Prostate gland (tissue), 2 donors: ENCODE measurements at regions not wholly inside any gene's neighbourhood (a gene's known extent, or its start where the extent isn't known, plus 50 kb on each side); places are given as distances from the start of the nearest gene placed in this dataset.

Source experiments
- DNase-seq: peaks from one replicate; pipeline ENCODE4 v3.0.0-alpha.2; 2019; ENCODE audit warnings: low spot score
- H3K27ac ChIP-seq, 2 donors: fragments of 200-600 bp; sonication (generic); 2 replicates each; pipeline ENCODE4 v1.5.1; 2017 to 2019
- H3K27me3 ChIP-seq: fragments of 200-600 bp; sonication (generic); replicated peaks from 2 replicates; pipeline ENCODE4 v1.5.1; 2019; ENCODE audit not compliant: insufficient read depth
- H3K36me3 ChIP-seq, 2 donors: fragments of 200-600 bp; sonication (generic); 1 replicate in 1 of 2; 2 replicates in 1 of 2; pipeline versions ENCODE4 v1.5.1 to v1.8.1; 2017 to 2019
- H3K4me1 ChIP-seq: fragments of 200-600 bp; sonication (generic); replicated peaks from 2 replicates; pipeline ENCODE4 v1.5.1; 2019
- H3K4me3 ChIP-seq, 2 donors: fragments of 200-600 bp; sonication (generic); 2 replicates each; pipeline ENCODE4 v1.5.1; 2017 to 2019
- H3K9me3 ChIP-seq: fragments of 200-600 bp; sonication (generic); 2 replicates; pipeline ENCODE4 v1.5.1; 2017
- POLR2A ChIP-seq: fragments of 450-650 bp; IDR thresholded peaks from one replicate; pipeline ENCODE4 v1.6.1; 2016; ENCODE audit warnings: antibody characterized with exemption, mild to moderate bottlenecking
- POLR2AphosphoS5 ChIP-seq: sonication (generic); formaldehyde crosslinking; IDR thresholded peaks from one replicate; pipeline ENCODE4 v1.6.1; 2017; ENCODE audit warnings: antibody characterized with exemption
- WGBS: methylation state at CpG from one replicate; pipeline ENCODE4 v1.1.5; 2018; 5-methylcytosine and 5-hydroxymethylcytosine counted together
- intact Hi-C: fragments of 100-400 bp; cut with DNase I; formaldehyde crosslinking; loops from one replicate; pipeline ENCODE4 v1.14.2; 2022
- TF ChIP-seq, protein P1 (sequence below), 4 experiments: fragments of 200-600 bp in 2 of 4; fragments of 450-650 bp in 2 of 4; sonication (generic) in 2 of 4; IDR thresholded peaks; 1 replicate in 3 of 4; 2 replicates in 1 of 4; pipeline ENCODE4 v1.5.1; 2016 to 2019; ENCODE audit warnings: antibody characterized with exemption in 4 of 4, mild to moderate bottlenecking in 2 of 4, moderate library complexity in 2 of 4

DNA sequence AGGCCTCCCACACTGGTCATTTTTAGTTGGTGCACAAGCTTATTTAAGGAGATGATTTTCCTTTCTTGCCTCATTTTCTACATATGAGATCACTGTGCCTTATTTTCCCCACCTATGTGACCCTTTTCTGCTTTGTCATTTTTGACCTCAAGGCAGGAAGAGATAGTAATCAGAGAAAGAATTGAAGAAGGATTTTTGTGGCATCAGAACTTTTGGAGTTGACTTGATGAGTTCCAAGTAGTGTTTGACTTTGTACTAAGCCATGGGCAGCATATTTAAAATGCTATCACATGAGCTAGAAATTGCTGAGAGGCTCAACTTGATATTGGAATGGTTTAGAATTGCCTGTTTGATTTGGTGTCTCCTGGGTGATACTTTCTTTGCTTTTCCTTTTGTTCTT, 440.8 kb downstream of the AEBP2 start:
- no peak for DNase-seq
- no peak overlapping the region for H3K4me3 ChIP-seq
- no peaks in the 10 kb centered on the region for H3K27me3 ChIP-seq
- H3K27ac ChIP-seq, result no peak overlapping the region
- TF ChIP-seq POLR2A (no peak), POLR2AphosphoS5 (no peak)
- TF ChIP-seq, protein P1, sequence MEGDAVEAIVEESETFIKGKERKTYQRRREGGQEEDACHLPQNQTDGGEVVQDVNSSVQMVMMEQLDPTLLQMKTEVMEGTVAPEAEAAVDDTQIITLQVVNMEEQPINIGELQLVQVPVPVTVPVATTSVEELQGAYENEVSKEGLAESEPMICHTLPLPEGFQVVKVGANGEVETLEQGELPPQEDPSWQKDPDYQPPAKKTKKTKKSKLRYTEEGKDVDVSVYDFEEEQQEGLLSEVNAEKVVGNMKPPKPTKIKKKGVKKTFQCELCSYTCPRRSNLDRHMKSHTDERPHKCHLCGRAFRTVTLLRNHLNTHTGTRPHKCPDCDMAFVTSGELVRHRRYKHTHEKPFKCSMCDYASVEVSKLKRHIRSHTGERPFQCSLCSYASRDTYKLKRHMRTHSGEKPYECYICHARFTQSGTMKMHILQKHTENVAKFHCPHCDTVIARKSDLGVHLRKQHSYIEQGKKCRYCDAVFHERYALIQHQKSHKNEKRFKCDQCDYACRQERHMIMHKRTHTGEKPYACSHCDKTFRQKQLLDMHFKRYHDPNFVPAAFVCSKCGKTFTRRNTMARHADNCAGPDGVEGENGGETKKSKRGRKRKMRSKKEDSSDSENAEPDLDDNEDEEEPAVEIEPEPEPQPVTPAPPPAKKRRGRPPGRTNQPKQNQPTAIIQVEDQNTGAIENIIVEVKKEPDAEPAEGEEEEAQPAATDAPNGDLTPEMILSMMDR (IDR thresholded peaks at IDR 0.05), result no peak
- intact Hi-C loops, result no loop called here
- H3K4me1 ChIP-seq, result peaks cover 3% of the 10 kb centered on the region
- no peaks in the 10 kb centered on the region for H3K9me3 ChIP-seq
- no peaks in the 10 kb centered on the region for H3K36me3 ChIP-seq

GRCh38 chr12:19880721-19881120, 441.4 kb downstream of the AEBP2 start:
- no peak for TF ChIP-seq POLR2AphosphoS5
- TF ChIP-seq POLR2A, result no peak
- TF ChIP-seq, protein P1 (IDR thresholded peaks at IDR 0.05), result no peak
- no peak for DNase-seq
- Histone ChIP-seq H3K27ac (no peak overlapping the region), H3K4me3 (no peak overlapping the region), H3K36me3 (no peaks in the 10 kb centered on the region), H3K27me3 (no peaks in the 10 kb centered on the region), H3K4me1 (peaks cover 3% of the 10 kb centered on the region), H3K9me3 (no peaks in the 10 kb centered on the region)
- intact Hi-C loops, result no loop called here

DNA sequence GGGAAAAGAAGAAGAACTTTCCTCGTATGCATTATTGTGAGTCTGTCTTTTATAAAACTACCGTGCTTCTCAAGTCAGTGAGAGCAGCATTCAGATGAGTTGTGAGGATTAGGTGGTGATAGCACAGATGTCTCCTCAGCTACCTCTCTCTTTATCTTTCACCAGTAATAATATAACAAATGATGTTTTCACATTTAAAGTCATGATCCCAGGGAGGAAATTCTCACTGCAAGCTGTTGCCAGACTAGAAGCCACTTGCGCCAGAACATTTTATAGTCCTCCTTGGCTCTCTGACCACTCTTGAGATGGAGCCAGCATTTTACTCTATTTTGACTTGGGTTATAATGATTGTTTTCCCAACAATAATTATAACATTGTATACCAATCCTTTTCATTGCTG, 443.1 kb downstream of the AEBP2 start:
- intact Hi-C loops, result no loop called here
- no peak for TF ChIP-seq POLR2AphosphoS5
- TF ChIP-seq, protein P1 (IDR thresholded peaks at IDR 0.05), result no peak
- Histone ChIP-seq H3K9me3 (no peaks in the 10 kb centered on the region), H3K27ac (no peak overlapping the region), H3K36me3 (no peaks in the 10 kb centered on the region), H3K4me1 (peaks cover 3% of the 10 kb centered on the region), H3K27me3 (no peaks in the 10 kb centered on the region), H3K4me3 (no peak overlapping the region)
- DNase-seq, result no peak
- 30% methylated on average over 3 of the region's 3 CpGs for WGBS

DNA sequence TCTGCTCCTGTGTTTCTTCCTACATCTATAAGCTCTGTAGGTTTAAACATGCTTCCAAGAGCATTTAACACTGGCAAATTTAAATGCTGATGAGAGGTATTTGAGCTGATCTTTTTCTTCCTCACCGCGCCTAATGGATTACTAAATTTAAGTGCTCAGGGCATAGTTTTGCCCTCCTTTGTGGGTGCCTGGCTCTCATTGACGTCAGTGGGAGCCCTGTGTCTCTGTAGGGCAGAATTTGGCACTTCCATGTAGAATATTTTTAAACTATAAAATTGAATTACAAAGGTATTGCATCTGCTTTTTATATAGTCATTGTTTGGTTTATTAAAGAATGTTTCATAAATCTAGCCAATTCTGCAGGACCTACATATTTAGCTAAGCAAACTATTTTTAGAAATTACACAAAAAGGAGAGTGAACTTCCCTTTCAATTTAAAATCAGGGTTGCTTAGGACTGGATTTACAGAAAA, 444.8 kb downstream of the AEBP2 start:
- TF ChIP-seq POLR2AphosphoS5, result no peak
- TF ChIP-seq POLR2A, result no peak
- TF ChIP-seq, protein P1 (IDR thresholded peaks at IDR 0.05), result no peak
- H3K4me1 ChIP-seq, result peaks cover 3% of the 10 kb centered on the region
- H3K4me3 ChIP-seq, result no peak overlapping the region
- H3K9me3 ChIP-seq, result no peaks in the 10 kb centered on the region
- no peak for DNase-seq
- H3K36me3 ChIP-seq, result no peaks in the 10 kb centered on the region
- no peaks in the 10 kb centered on the region for H3K27me3 ChIP-seq
- 62% methylated on average over 3 of the region's 3 CpGs for WGBS
- no peak overlapping the region for H3K27ac ChIP-seq
- intact Hi-C loops, result no loop called here

DNA sequence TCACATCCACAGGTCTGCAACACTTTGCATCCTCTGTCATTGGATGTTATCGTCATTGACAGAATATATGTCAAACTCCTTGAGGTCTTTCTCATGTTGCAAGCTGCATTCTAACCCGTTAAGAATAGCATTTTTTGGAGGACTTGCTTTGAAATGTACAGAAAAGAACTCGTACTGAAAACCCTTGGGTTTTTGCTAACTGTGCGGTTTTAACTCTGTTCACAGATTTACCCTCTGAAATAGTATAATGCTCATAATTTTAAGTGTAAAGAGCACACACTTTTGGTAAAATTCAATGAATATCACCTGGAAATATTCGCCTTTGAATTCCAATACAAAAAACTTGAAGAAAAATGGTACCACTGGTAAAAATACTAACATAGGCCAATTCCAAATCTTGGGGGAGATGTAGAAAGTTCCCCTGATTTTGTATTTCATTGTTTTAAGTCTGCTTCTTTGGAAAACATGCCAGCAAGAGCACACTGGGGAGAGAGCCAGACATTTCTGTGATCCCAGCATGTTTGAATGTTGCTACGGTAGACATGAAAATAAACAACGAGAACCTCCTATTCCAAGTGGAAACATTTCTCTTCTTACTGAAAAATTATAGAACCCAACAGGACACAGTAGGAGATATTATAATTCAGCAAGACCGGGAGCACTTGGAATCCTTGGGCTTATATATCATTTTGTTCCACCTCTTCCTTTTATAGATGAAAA, 446.0 kb downstream of the AEBP2 start:
- H3K4me3 ChIP-seq, result no peak overlapping the region
- H3K9me3 ChIP-seq, result no peaks in the 10 kb centered on the region
- no peaks in the 10 kb centered on the region for H3K27me3 ChIP-seq
- DNase-seq, result no peak
- TF ChIP-seq, protein P1 (IDR thresholded peaks at IDR 0.05), result no peak
- TF ChIP-seq POLR2A (no peak), POLR2AphosphoS5 (no peak)
- H3K4me1 ChIP-seq, result peaks cover 3% of the 10 kb centered on the region
- intact Hi-C loops, result no loop called here
- no peak overlapping the region for H3K27ac ChIP-seq
- H3K36me3 ChIP-seq, result no peaks in the 10 kb centered on the region
- 75% methylated on average over 8 of the region's 8 CpGs for WGBS
